Pancreas (tissue), 10 donors: ENCODE measurements at regions not wholly inside any gene's neighbourhood (a gene's known extent, or its start where the extent isn't known, plus 50 kb on each side); places are given as distances from the start of the nearest gene placed in this dataset.

ENCODE experiments used
- ATAC-seq, 4 donors: fragments of 200-7000 bp; cut with Tn5 transposase; one replicate each; pipeline versions ENCODE4 v1.8.0 to v1.9.1; 2020; ENCODE audit warnings: mild to moderate bottlenecking in 4 of 4, moderate library complexity in 4 of 4
- DNase-seq, 6 donors: peaks; one replicate each; pipeline ENCODE4 v3.0.0-alpha.2; 2020
- FAIRE-seq: peaks from 2 replicates; lab custom pipeline; 2012; peaks lifted over from hg19 to GRCh38; lab: Jason Lieb, UNC
- H3K27ac ChIP-seq, 4 donors: fragments of 200-600 bp; sonication (generic); 1 replicate in 3 of 4; 2 replicates in 1 of 4; pipeline versions ENCODE4 v1.5.0 to v1.8.0; 2020
- H3K27me3 ChIP-seq, 4 donors: fragments of 200-600 bp; one replicate each; pipeline ENCODE4 v1.8.0; 2021
- H3K36me3 ChIP-seq, 3 donors: fragments of 200-600 bp; sonication (generic) in 1 of 3; one replicate each; pipeline versions ENCODE4 v1.5.0 to v1.8.0; 2020 to 2021
- H3K4me1 ChIP-seq, 3 donors: fragments of 200-600 bp; one replicate each; pipeline ENCODE4 v1.8.0; 2021
- H3K4me3 ChIP-seq, 4 donors: fragments of 200-600 bp; sonication (generic) in 2 of 4; one replicate each; pipeline versions ENCODE4 v1.5.0 to v1.8.0; 2020 to 2021
- H3K9me3 ChIP-seq, 4 donors: fragments of 200-600 bp; one replicate each; pipeline ENCODE4 v1.8.0; 2021
- CTCF ChIP-seq, 4 donors: fragments of 200-600 bp; sonication (generic) in 3 of 4; IDR thresholded peaks; one replicate each; pipeline versions ENCODE4 v1.5.0 to v1.8.0; 2021; ENCODE audit warnings: antibody characterized with exemption in 4 of 4
- WGBS, 2 donors: extraction: QIAGEN DNeasy Blood & Tissue Kit; methylation state at CpG; one replicate each; pipeline ENCODE4 v1.1.7; 2013; 5-methylcytosine and 5-hydroxymethylcytosine counted together
- intact Hi-C, 3 donors: fragments of 100-400 bp; cut with DNase I; formaldehyde crosslinking; loops; one replicate each; pipeline versions ENCODE4 v1.11.1 to v1.14.2; 2022
- donor health status: healthy with polysubstance abuse.
- donor health status: DM: no; HTN: no; CAD: no; lungs with moderate emphysema.
- donor health status: DM: no; HTN: no; CAD: no.
- donor health status: control.
- donor health status: control.
- donor health status: Bipolar disorder and iron deficiency.
- donor health status: DM: yes; HTN: yes; CAD: no.
- donor health status: DM: no; HTN: no; CAD: no.
- donor health status: DM: no; HTN: no; CAD: no.
- donor health status: DM: yes; HTN: yes; CAD: no.

- ATAC-seq (no peak), FAIRE-seq (no peak), DNase-seq (no peak)
- no peak for TF ChIP-seq CTCF (IDR thresholded peaks at IDR 0.05)
- 73 to 74% methylated on average over 7 of the region's 7 CpGs for WGBS, 2 donors
- no peaks in the 10 kb centered on the region for H3K36me3 ChIP-seq
- H3K27me3 ChIP-seq, result no peaks in the 10 kb centered on the region
- H3K9me3 ChIP-seq, result no peaks in the 10 kb centered on the region
- no peaks in the 10 kb centered on the region for H3K4me1 ChIP-seq
- no peak overlapping the region for H3K4me3 ChIP-seq
- intact Hi-C loops, result no loop called here
- no peak overlapping the region for H3K27ac ChIP-seq
Observed at GRCh38 chr4:24073948-24074347, 184.1 kb upstream of the PPARGC1A start.

GRCh38 chr4:24071612-24072372 lies 181.9 kb upstream of the PPARGC1A start:
- FAIRE-seq, result peak; percentile 92
- WGBS, 2 donors, result 58 to 63% methylated on average over 2 of the region's 2 CpGs

GRCh38 chr4:24070117-24070516 lies 180.3 kb upstream of the PPARGC1A start:
- FAIRE-seq, result no peak
- DNase-seq, result no peak
- intact Hi-C loops, result no loop called here
- H3K4me3 ChIP-seq, result no peak overlapping the region
- no peaks in the 10 kb centered on the region for H3K9me3 ChIP-seq
- WGBS, 2 donors, result 70 to 82% methylated on average over 2 of the region's 2 CpGs
- no peaks in the 10 kb centered on the region for H3K27me3 ChIP-seq
- H3K27ac ChIP-seq, result no peak overlapping the region
- no peaks in the 10 kb centered on the region for H3K36me3 ChIP-seq
- TF ChIP-seq CTCF (IDR thresholded peaks at IDR 0.05), result no peak
- no peak for ATAC-seq
- no peaks in the 10 kb centered on the region for H3K4me1 ChIP-seq

More at GRCh38 chr4:24071612-24072372, 181.9 kb upstream of the PPARGC1A start:
- Histone ChIP-seq H3K4me3 (no peak overlapping the region), H3K27me3 (no peaks in the 10 kb centered on the region), H3K9me3 (no peaks in the 10 kb centered on the region), H3K4me1 (no peaks in the 10 kb centered on the region), H3K36me3 (no peaks in the 10 kb centered on the region), H3K27ac (no peak overlapping the region)
- no peak for TF ChIP-seq CTCF (IDR thresholded peaks at IDR 0.05)
- ATAC-seq (no peak), DNase-seq (no peak)
- intact Hi-C loops, result no loop called here

GRCh38 chr4:24067367-24068193 lies 177.7 kb upstream of the PPARGC1A start:
- TF ChIP-seq CTCF (IDR thresholded peaks at IDR 0.05), result no peak
- DNase-seq (peak in 2 of 6 donors; percentile 14 to 31), ATAC-seq (peak; percentile 35 to 80 (median 53)), FAIRE-seq (no peak)
- Histone ChIP-seq H3K27ac (no peak overlapping the region), H3K27me3 (no peaks in the 10 kb centered on the region), H3K4me1 (no peaks in the 10 kb centered on the region), H3K4me3 (no peak overlapping the region), H3K36me3 (no peaks in the 10 kb centered on the region), H3K9me3 (no peaks in the 10 kb centered on the region)
- intact Hi-C loops, result no loop called here
- 45 to 51% methylated on average over 13 of the region's 13 CpGs for WGBS, 2 donors
